ENCODE measurements at regions not wholly inside any gene's neighbourhood (a gene's known extent, or its start where the extent isn't known, plus 50 kb on each side); places are given as distances from the start of the nearest gene placed in this dataset.
"Not testable (repeated sequence)": the region's sequence is repeated elsewhere in the genome, so short reads cannot be mapped to it uniquely, and the experiment has no call there.

- DNase-seq: no peak
- Histone ChIP-seq H3K4me3 (no peak overlapping the region), H3K27ac (no peak overlapping the region), H3K4me1 (no peaks in the 10 kb centered on the region), H3K9me3 (no peaks in the 10 kb centered on the region), H3K27me3 (no peaks in the 10 kb centered on the region), H3K36me3 (no peaks in the 10 kb centered on the region)
- 33 to 72% (median 63%) methylated on average over 1 of the region's 1 CpG for WGBS, 5 donors
- intact Hi-C loops (cut with DNase I; ENCODE audit: low total_unique reads): no loop called here
- TF ChIP-seq POLR2AphosphoS5 (IDR thresholded peaks at IDR 0.05) (no peak), POLR2A (IDR thresholded peaks at IDR 0.05) (no peak), EP300 (IDR thresholded peaks at IDR 0.05) (no peak), CTCF (IDR thresholded peaks at IDR 0.05) (no peak)
These were observed 661.1 kb upstream of the ANKRD30A start for GRCh38 chr10:36464291-36464690.

- intact Hi-C loops (cut with DNase I; ENCODE audit: low total_unique reads): no loop called here
- TF ChIP-seq CTCF (IDR thresholded peaks at IDR 0.05): no peak
- TF ChIP-seq POLR2AphosphoS5 (IDR thresholded peaks at IDR 0.05): no peak
- no peak for TF ChIP-seq POLR2A (IDR thresholded peaks at IDR 0.05)
- no peak for TF ChIP-seq EP300 (IDR thresholded peaks at IDR 0.05)
- 76 to 92% (median 87%) methylated on average over 2 of the region's 2 CpGs for WGBS, 5 donors
- Histone ChIP-seq H3K27ac (no peak overlapping the region), H3K4me3 (no peak overlapping the region), H3K4me1 (no peaks in the 10 kb centered on the region), H3K9me3 (peaks cover 0 to 4% (median 1%) of the 10 kb centered on the region in 4 donors), H3K27me3 (no peaks in the 10 kb centered on the region), H3K36me3 (no peaks in the 10 kb centered on the region)
- DNase-seq: no peak
These were observed 662.0 kb upstream of the ANKRD30A start for GRCh38 chr10:36463390-36463789.

GRCh38 chr10:36462194-36462593, 663.2 kb upstream of the ANKRD30A start:
- intact Hi-C loops (cut with DNase I; ENCODE audit: low total_unique reads): no loop called here
- Histone ChIP-seq H3K27ac (no peak overlapping the region), H3K36me3 (no peaks in the 10 kb centered on the region), H3K4me3 (no peak overlapping the region), H3K9me3 (peaks cover 0 to 10% (median 4%) of the 10 kb centered on the region in 4 donors), H3K4me1 (no peaks in the 10 kb centered on the region), H3K27me3 (no peaks in the 10 kb centered on the region)
- 87 to 94% (median 89%) methylated on average over 1 of the region's 1 CpG for WGBS, 5 donors
- DNase-seq: no peak
- TF ChIP-seq EP300 (IDR thresholded peaks at IDR 0.05): no peak
- TF ChIP-seq POLR2AphosphoS5 (IDR thresholded peaks at IDR 0.05): no peak
- no peak for TF ChIP-seq POLR2A (IDR thresholded peaks at IDR 0.05)
- no peak for TF ChIP-seq CTCF (IDR thresholded peaks at IDR 0.05)

- intact Hi-C loops (cut with DNase I; ENCODE audit: low total_unique reads); DNase-seq; H3K36me3 ChIP-seq; H3K27ac ChIP-seq; H3K4me3 ChIP-seq; H3K27me3 ChIP-seq; H3K4me1 ChIP-seq: not testable (repeated sequence)
- peaks cover 0 to 10% (median 4%) of the 10 kb centered on the region in 4 donors for H3K9me3 ChIP-seq
These were observed 667.0 kb upstream of the ANKRD30A start for GRCh38 chr10:36458437-36458836.

GRCh38 chr10:36457751-36458150, 667.6 kb upstream of the ANKRD30A start:
- H3K27me3 ChIP-seq: no peaks in the 10 kb centered on the region
- H3K36me3 ChIP-seq: no peaks in the 10 kb centered on the region
- H3K27ac ChIP-seq: no peak overlapping the region
- intact Hi-C loops (cut with DNase I; ENCODE audit: low total_unique reads): no loop called here
- TF ChIP-seq POLR2A (IDR thresholded peaks at IDR 0.05) (no peak), POLR2AphosphoS5 (IDR thresholded peaks at IDR 0.05) (no peak), EP300 (IDR thresholded peaks at IDR 0.05) (no peak), CTCF (IDR thresholded peaks at IDR 0.05) (no peak)
- H3K4me3 ChIP-seq: no peak overlapping the region
- no peak for DNase-seq
- 75 to 87% (median 83%) methylated on average over 1 of the region's 1 CpG for WGBS, 5 donors
- peaks cover 0 to 5% (median 0%) of the 10 kb centered on the region in 4 donors for H3K4me1 ChIP-seq
- H3K9me3 ChIP-seq: peaks cover 0 to 10% (median 4%) of the 10 kb centered on the region in 4 donors
